GM12878 (cell line): ENCODE measurements at regions not wholly inside any gene's neighbourhood (a gene's known extent, or its start where the extent isn't known, plus 50 kb on each side); places are given as distances from the start of the nearest gene placed in this dataset.

Experiments used
- ATAC-seq: fragments of 200-7000 bp; cut with Tn5 transposase; 3 replicates; pipeline ENCODE4 v1.9.1; 2020; ENCODE audit warnings: mild to moderate bottlenecking, moderate library complexity
- BruUV-seq: library from RNA; stranded (reverse); fragments of 400-500 nt; replicated peaks from 2 replicates; lab custom pipeline; 2021; lab: Mats Ljungman, UMichigan
- CTCF ChIA-PET: fragments of 300-600 bp; sonication (Branson Sonifier 250); formaldehyde crosslinking; extraction: SDS; loops from one replicate; lab custom pipeline; 2021; ENCODE audit warnings: inconsistent platforms; lab: Yijun Ruan, JAX
- POLR2A ChIA-PET: fragments of 350-600 bp; formaldehyde crosslinking; extraction: SDS; loops from one replicate; lab custom pipeline; 2021; ENCODE audit warnings: inconsistent platforms; lab: Charles Lee
- RAD21 ChIA-PET: fragments of 300-600 bp; sonication (Branson Sonifier 250); formaldehyde crosslinking; loops from one replicate; lab custom pipeline; 2023; ENCODE audit warnings: antibody characterized with exemption; ENCODE audit not compliant: unreplicated experiment; lab: Charles Lee
- SMC1A ChIA-PET: fragments of 300-600 bp; sonication (Branson Sonifier 250); formaldehyde crosslinking; loops from one replicate; lab custom pipeline; 2023; ENCODE audit not compliant: unreplicated experiment, uncharacterized antibody; lab: Charles Lee
- DNase-seq: peaks from one replicate; pipeline ENCODE4 v3.0.0-alpha.2; 2011; ENCODE audit warnings: low read depth, low spot score
- FAIRE-seq: peaks from 3 replicates; lab custom pipeline; 2011; peaks lifted over from hg19 to GRCh38; lab: Jason Lieb, UNC
- H2AFZ ChIP-seq: 2 replicates; pipeline ENCODE4 v1.6.0; 2011; ENCODE audit warnings: low read depth, low read length, control low read depth; ENCODE audit not compliant: control insufficient read depth
- H3K27ac ChIP-seq: 2 replicates; pipeline ENCODE4 v1.5.1; 2011; ENCODE audit warnings: control low read depth; ENCODE audit not compliant: control insufficient read depth, insufficient read depth
- H3K27me3 ChIP-seq, 2 experiments: replicated peaks in 1 of 2; 2 replicates each; pipeline versions ENCODE4 v1.6.0 to v1.6.1; 2011; ENCODE audit warnings: low read length in 1 of 2; ENCODE audit not compliant: control insufficient read depth in 2 of 2, insufficient read depth in 2 of 2
- H3K36me3 ChIP-seq, 2 experiments: 2 replicates each; pipeline ENCODE4 v1.5.1; 2011; ENCODE audit warnings: low read length in 1 of 2; ENCODE audit not compliant: control insufficient read depth in 2 of 2, insufficient read depth in 2 of 2
- H3K4me1 ChIP-seq: 2 replicates; pipeline ENCODE4 v1.6.1; 2011; ENCODE audit warnings: mild to moderate bottlenecking, low read length, moderate library complexity, mixed read lengths; ENCODE audit not compliant: control insufficient read depth, insufficient read depth
- H3K4me2 ChIP-seq: 2 replicates; pipeline ENCODE4 v1.6.0; 2011; ENCODE audit warnings: control low read depth; ENCODE audit not compliant: control insufficient read depth, insufficient read depth
- H3K4me3 ChIP-seq: fragments of 200-600 bp; sonication (generic); 2 replicates; pipeline ENCODE4 v1.5.1; 2016
- H3K79me2 ChIP-seq: 2 replicates; pipeline ENCODE4 v1.6.0; 2011; ENCODE audit warnings: low read length; ENCODE audit not compliant: control insufficient read depth, insufficient read depth
- H3K9ac ChIP-seq: 2 replicates; pipeline ENCODE4 v1.8.0; 2011; ENCODE audit warnings: low read length, control low read depth, mixed read lengths; ENCODE audit not compliant: control insufficient read depth, insufficient read depth
- H3K9me3 ChIP-seq: replicated peaks from 3 replicates; pipeline ENCODE4 v1.5.1; 2011; ENCODE audit warnings: mild to moderate bottlenecking, low read length; ENCODE audit not compliant: control insufficient read depth, insufficient read depth
- H4K20me1 ChIP-seq: 2 replicates; pipeline ENCODE4 v1.6.0; 2011; ENCODE audit not compliant: control insufficient read depth, insufficient read depth
- CHD1 ChIP-seq: IDR thresholded peaks from 2 replicates; pipeline ENCODE4 v1.6.1; 2012; ENCODE audit warnings: low read depth, low read length, improper control_type of control experiment
- CREM ChIP-seq: IDR thresholded peaks from 2 replicates; pipeline ENCODE4 v1.6.1; 2014; ENCODE audit warnings: antibody characterized with exemption, low read depth
- NBN ChIP-seq: fragments of 450-650 bp; IDR thresholded peaks from 2 replicates; pipeline ENCODE4 v1.6.1; 2016
- NFXL1 ChIP-seq: fragments of 450-650 bp; IDR thresholded peaks from 2 replicates; pipeline ENCODE4 v1.6.1; 2017; ENCODE audit warnings: antibody characterized with exemption, mild to moderate bottlenecking, borderline replicate concordance
- NR2C2 ChIP-seq: IDR thresholded peaks from 2 replicates; pipeline ENCODE4 v1.6.1; 2011; ENCODE audit warnings: borderline replicate concordance, low read depth; ENCODE audit not compliant: control insufficient read depth, insufficient read length
- NR2F1 ChIP-seq: fragments of 450-650 bp; conservative IDR thresholded peaks from 2 replicates; pipeline ENCODE4 v1.6.1; 2017; ENCODE audit warnings: mild to moderate bottlenecking
- STAT1 ChIP-seq: fragments of 450-650 bp; conservative IDR thresholded peaks from 2 replicates; pipeline ENCODE4 v1.6.1; 2014; ENCODE audit warnings: antibody characterized with exemption, mild to moderate bottlenecking
- TAF1 ChIP-seq: IDR thresholded peaks from 2 replicates; pipeline ENCODE4 v1.6.1; 2011; ENCODE audit warnings: mild to moderate bottlenecking, low read depth, low read length, borderline replicate concordance
- WGBS: methylation state at CpG from one replicate; pipeline ENCODE4 v1.1.6; 2016; ENCODE audit warnings: low lambda C conversion rate; ENCODE audit not compliant: insufficient replicate concordance, insufficient coverage; ENCODE audit errors: missing lambda C conversion rate; 5-methylcytosine and 5-hydroxymethylcytosine counted together
- in situ Hi-C: fragments of 300-500 bp; cut with MboI; formaldehyde crosslinking; loops from 9 replicates; pipeline ENCODE4 v1.14.3; 2018; ENCODE audit warnings: mixed read lengths
- intact Hi-C: fragments of 100-400 bp; cut with micrococcal nuclease; formaldehyde crosslinking; loops from one replicate; pipeline ENCODE4 v1.14.2; 2022; ENCODE audit not compliant: unreplicated experiment
- TF ChIP-seq, protein P1 (sequence below): fragments of 450-650 bp; IDR thresholded peaks from 2 replicates; pipeline ENCODE4 v1.6.1; 2017; ENCODE audit warnings: mild to moderate bottlenecking, low read depth, inconsistent platforms; ENCODE audit not compliant: poor library complexity, severe bottlenecking
- TF ChIP-seq, protein P2 (sequence below): fragments of 450-650 bp; IDR thresholded peaks from 2 replicates; pipeline ENCODE4 v1.6.1; 2018; ENCODE audit warnings: mild to moderate bottlenecking, low read depth, moderate library complexity; ENCODE audit not compliant: partially characterized antibody
- TF ChIP-seq, protein P3 (sequence below): fragments of 450-650 bp; IDR thresholded peaks from 2 replicates; pipeline ENCODE4 v1.6.1; 2016; ENCODE audit warnings: mild to moderate bottlenecking

DNA sequence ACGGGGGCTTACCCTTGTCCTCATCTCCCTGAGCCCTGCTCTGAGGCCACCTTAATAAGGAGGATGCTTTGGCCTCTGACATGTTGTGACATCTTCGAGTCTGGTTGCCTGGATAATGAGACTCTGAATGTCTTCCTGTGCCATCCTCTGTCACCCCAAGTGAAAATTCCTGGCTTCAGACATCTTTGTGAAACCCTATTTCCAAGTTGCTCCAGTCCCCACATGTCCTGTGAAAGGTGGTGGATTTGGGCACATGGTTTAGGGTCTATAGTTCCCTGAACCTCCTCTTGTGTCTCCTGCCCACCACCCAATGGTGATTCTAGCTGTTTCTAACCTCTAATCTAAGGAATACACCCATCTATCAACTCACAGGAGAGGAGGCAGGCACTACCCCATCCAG is 223.1 kb upstream of the GLI3 start:
- ATAC-seq (no peak), DNase-seq (no peak), FAIRE-seq (no peak)
- RAD21 ChIA-PET = no interaction called here
- H3K79me2 ChIP-seq = no peaks in the 10 kb centered on the region
- no peaks in the 10 kb centered on the region for H3K36me3 ChIP-seq
- no peak overlapping the region for H3K27ac ChIP-seq
- H3K9me3 ChIP-seq = no peaks in the 10 kb centered on the region
- H3K4me3 ChIP-seq = no peak overlapping the region
- H3K27me3 ChIP-seq = no peaks in the 10 kb centered on the region
- SMC1A ChIA-PET = no interaction called here
- no peaks in the 10 kb centered on the region for H3K4me1 ChIP-seq
- CTCF ChIA-PET = no interaction called here
- no peak overlapping the region for H3K4me2 ChIP-seq
- no peak overlapping the region for H2AFZ ChIP-seq
- no TSS peak for BruUV-seq
- no peak for TF ChIP-seq NR2C2
- no peak for TF ChIP-seq CREM
- no peak for TF ChIP-seq STAT1
- TF ChIP-seq NBN = no peak
- TF ChIP-seq, protein P1, sequence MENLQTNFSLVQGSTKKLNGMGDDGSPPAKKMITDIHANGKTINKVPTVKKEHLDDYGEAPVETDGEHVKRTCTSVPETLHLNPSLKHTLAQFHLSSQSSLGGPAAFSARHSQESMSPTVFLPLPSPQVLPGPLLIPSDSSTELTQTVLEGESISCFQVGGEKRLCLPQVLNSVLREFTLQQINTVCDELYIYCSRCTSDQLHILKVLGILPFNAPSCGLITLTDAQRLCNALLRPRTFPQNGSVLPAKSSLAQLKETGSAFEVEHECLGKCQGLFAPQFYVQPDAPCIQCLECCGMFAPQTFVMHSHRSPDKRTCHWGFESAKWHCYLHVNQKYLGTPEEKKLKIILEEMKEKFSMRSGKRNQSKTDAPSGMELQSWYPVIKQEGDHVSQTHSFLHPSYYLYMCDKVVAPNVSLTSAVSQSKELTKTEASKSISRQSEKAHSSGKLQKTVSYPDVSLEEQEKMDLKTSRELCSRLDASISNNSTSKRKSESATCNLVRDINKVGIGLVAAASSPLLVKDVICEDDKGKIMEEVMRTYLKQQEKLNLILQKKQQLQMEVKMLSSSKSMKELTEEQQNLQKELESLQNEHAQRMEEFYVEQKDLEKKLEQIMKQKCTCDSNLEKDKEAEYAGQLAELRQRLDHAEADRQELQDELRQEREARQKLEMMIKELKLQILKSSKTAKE = no peak
- TF ChIP-seq NR2F1 = no peak
- TF ChIP-seq, protein P2, sequence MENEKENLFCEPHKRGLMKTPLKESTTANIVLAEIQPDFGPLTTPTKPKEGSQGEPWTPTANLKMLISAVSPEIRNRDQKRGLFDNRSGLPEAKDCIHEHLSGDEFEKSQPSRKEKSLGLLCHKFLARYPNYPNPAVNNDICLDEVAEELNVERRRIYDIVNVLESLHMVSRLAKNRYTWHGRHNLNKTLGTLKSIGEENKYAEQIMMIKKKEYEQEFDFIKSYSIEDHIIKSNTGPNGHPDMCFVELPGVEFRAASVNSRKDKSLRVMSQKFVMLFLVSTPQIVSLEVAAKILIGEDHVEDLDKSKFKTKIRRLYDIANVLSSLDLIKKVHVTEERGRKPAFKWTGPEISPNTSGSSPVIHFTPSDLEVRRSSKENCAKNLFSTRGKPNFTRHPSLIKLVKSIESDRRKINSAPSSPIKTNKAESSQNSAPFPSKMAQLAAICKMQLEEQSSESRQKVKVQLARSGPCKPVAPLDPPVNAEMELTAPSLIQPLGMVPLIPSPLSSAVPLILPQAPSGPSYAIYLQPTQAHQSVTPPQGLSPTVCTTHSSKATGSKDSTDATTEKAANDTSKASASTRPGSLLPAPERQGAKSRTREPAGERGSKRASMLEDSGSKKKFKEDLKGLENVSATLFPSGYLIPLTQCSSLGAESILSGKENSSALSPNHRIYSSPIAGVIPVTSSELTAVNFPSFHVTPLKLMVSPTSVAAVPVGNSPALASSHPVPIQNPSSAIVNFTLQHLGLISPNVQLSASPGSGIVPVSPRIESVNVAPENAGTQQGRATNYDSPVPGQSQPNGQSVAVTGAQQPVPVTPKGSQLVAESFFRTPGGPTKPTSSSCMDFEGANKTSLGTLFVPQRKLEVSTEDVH = no peak
- no peak for TF ChIP-seq NFXL1
- no peak for TF ChIP-seq CHD1
- TF ChIP-seq, protein P3, sequence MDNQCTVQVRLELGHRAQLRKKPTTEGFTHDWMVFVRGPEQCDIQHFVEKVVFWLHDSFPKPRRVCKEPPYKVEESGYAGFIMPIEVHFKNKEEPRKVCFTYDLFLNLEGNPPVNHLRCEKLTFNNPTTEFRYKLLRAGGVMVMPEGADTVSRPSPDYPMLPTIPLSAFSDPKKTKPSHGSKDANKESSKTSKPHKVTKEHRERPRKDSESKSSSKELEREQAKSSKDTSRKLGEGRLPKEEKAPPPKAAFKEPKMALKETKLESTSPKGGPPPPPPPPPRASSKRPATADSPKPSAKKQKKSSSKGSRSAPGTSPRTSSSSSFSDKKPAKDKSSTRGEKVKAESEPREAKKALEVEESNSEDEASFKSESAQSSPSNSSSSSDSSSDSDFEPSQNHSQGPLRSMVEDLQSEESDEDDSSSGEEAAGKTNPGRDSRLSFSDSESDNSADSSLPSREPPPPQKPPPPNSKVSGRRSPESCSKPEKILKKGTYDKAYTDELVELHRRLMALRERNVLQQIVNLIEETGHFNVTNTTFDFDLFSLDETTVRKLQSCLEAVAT = no peak
- no peak for TF ChIP-seq TAF1
- no peak overlapping the region for H3K9ac ChIP-seq
- in situ Hi-C loops (no loop called here), intact Hi-C loops (no loop called here)
- POLR2A ChIA-PET = no interaction called here
- WGBS = 7% methylated on average over 2 of the region's 2 CpGs
- H4K20me1 ChIP-seq = no peaks in the 10 kb centered on the region
